Uterus (tissue), 2 donors: ENCODE measurements at regions not wholly inside any gene's neighbourhood (a gene's known extent, or its start where the extent isn't known, plus 50 kb on each side); places are given as distances from the start of the nearest gene placed in this dataset.

Source experiments
- POLR2A ChIP-seq, 2 donors: fragments of 450-650 bp; IDR thresholded peaks; one replicate each; pipeline ENCODE4 v1.6.1; 2016; ENCODE audit warnings: antibody characterized with exemption in 2 of 2, mild to moderate bottlenecking in 1 of 2, moderate library complexity in 1 of 2
- TF ChIP-seq, protein P1 (sequence below), 4 experiments: fragments of 200-600 bp in 2 of 4; fragments of 450-650 bp in 2 of 4; sonication (generic) in 2 of 4; IDR thresholded peaks; one replicate each; pipeline ENCODE4 v1.5.1; 2016 to 2019; ENCODE audit warnings: antibody characterized with exemption in 4 of 4, mild to moderate bottlenecking in 2 of 4, moderate library complexity in 1 of 4

DNA sequence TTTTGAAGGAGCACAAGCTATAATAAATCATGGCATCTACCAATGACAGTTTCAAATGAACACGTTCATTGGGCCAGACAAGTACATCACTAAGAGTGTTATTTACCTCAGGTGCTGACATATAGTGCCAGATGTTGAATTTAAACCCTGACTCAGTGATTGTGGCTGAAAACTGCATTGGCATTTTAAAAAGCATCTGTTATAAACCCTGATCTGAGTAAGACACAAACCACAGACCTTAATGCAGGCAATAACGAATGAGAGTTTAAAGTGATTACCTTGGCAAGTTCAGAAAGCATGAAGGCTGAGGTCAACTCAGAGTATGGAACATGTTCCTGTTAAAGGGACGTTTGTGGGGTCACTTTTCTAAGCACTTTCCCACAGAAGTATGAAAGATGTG lies 865.1 kb upstream of the TMPRSS15 start:
- no peak for TF ChIP-seq POLR2A (IDR thresholded peaks at IDR 0.05)
- TF ChIP-seq, protein P1, sequence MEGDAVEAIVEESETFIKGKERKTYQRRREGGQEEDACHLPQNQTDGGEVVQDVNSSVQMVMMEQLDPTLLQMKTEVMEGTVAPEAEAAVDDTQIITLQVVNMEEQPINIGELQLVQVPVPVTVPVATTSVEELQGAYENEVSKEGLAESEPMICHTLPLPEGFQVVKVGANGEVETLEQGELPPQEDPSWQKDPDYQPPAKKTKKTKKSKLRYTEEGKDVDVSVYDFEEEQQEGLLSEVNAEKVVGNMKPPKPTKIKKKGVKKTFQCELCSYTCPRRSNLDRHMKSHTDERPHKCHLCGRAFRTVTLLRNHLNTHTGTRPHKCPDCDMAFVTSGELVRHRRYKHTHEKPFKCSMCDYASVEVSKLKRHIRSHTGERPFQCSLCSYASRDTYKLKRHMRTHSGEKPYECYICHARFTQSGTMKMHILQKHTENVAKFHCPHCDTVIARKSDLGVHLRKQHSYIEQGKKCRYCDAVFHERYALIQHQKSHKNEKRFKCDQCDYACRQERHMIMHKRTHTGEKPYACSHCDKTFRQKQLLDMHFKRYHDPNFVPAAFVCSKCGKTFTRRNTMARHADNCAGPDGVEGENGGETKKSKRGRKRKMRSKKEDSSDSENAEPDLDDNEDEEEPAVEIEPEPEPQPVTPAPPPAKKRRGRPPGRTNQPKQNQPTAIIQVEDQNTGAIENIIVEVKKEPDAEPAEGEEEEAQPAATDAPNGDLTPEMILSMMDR (IDR thresholded peaks at IDR 0.05), result no peak
